Neural cell (in vitro differentiated cells): ENCODE measurements at regions not wholly inside any gene's neighbourhood (a gene's known extent, or its start where the extent isn't known, plus 50 kb on each side); places are given as distances from the start of the nearest gene placed in this dataset.

ENCODE experiments used
- H2AFZ ChIP-seq: fragments of 200-600, 300-800 bp; sonication (generic), shearing (Covaris generic); 2 replicates; pipeline ENCODE4 v1.6.0; 2014; ENCODE audit warnings: low read depth, mild to moderate bottlenecking, antibody characterized with exemption, low read length, moderate library complexity
- H3F3A ChIP-seq: fragments of 200-600 bp; shearing (Covaris generic); 2 replicates; pipeline ENCODE4 v1.6.1; 2016; ENCODE audit warnings: mild to moderate bottlenecking, moderate library complexity, mixed read lengths, antibody characterized with exemption, low read length; ENCODE audit not compliant: insufficient read depth, poor library complexity, severe bottlenecking
- H3K27ac ChIP-seq: fragments of 200-600, 300-800 bp; sonication (generic), shearing (Covaris generic); 2 replicates; pipeline ENCODE4 v1.5.1; 2014; ENCODE audit warnings: mild to moderate bottlenecking, low read length, moderate library complexity
- H3K27me3 ChIP-seq: fragments of 300-800, 200-600 bp; sonication (generic), shearing (Covaris generic); 2 replicates; pipeline ENCODE4 v1.6.0; 2014; ENCODE audit warnings: mild to moderate bottlenecking, low read depth, low read length, moderate library complexity; ENCODE audit not compliant: insufficient read depth
- H3K36me3 ChIP-seq: fragments of 300-800, 200-600 bp; sonication (generic), shearing (Covaris generic); 2 replicates; pipeline ENCODE4 v1.5.1; 2014; ENCODE audit warnings: mild to moderate bottlenecking, antibody characterized with exemption, low read length, moderate library complexity; ENCODE audit not compliant: insufficient read depth
- H3K4me2 ChIP-seq: fragments of 300-800, 200-600 bp; sonication (generic), shearing (Covaris generic); 2 replicates; pipeline ENCODE4 v1.6.0; 2014; ENCODE audit warnings: mild to moderate bottlenecking, low read length
- H3K4me3 ChIP-seq: fragments of 300-800, 200-600 bp; sonication (generic), shearing (Covaris generic); 2 replicates; pipeline ENCODE4 v1.5.1; 2014; ENCODE audit warnings: mild to moderate bottlenecking, low read length, moderate library complexity
- H3K79me2 ChIP-seq: fragments of 200-600 bp; shearing (Covaris generic); replicated peaks from 2 replicates; pipeline ENCODE4 v1.6.0; 2014; ENCODE audit warnings: mild to moderate bottlenecking, low read length, moderate library complexity; ENCODE audit not compliant: insufficient read depth
- H3K9ac ChIP-seq: fragments of 300-800, 200-600 bp; sonication (generic), shearing (Covaris generic); 2 replicates; pipeline ENCODE4 v1.6.1; 2016; ENCODE audit warnings: mild to moderate bottlenecking, low read length, mixed read lengths
- H3K9me2 ChIP-seq: fragments of 200-600 bp; shearing (Covaris generic); 2 replicates; pipeline ENCODE4 v1.6.1; 2016; ENCODE audit warnings: mild to moderate bottlenecking, low read length, mixed read lengths; ENCODE audit not compliant: insufficient read depth
- H3K9me3 ChIP-seq: fragments of 200-600, 300-800 bp; sonication (generic), shearing (Covaris generic); 2 replicates; pipeline ENCODE4 v1.6.1; 2016; ENCODE audit warnings: mild to moderate bottlenecking, mixed run types, low read length, moderate library complexity, mixed read lengths
- H4K20me1 ChIP-seq: fragments of 200-600 bp; shearing (Covaris generic); 2 replicates; pipeline ENCODE4 v1.6.1; 2016; ENCODE audit warnings: mild to moderate bottlenecking, mixed run types; ENCODE audit not compliant: insufficient read depth
- EP300 ChIP-seq: fragments of 450-650 bp; conservative IDR thresholded peaks from 2 replicates; pipeline ENCODE4 v1.6.1; 2014; ENCODE audit warnings: antibody characterized with exemption, mild to moderate bottlenecking, moderate library complexity; ENCODE audit not compliant: poor library complexity, severe bottlenecking
- EZH2 ChIP-seq: fragments of 200-600, 300-800 bp; shearing (Covaris generic), sonication (generic); IDR thresholded peaks from 2 replicates; pipeline ENCODE4 v1.6.1; 2014; ENCODE audit warnings: antibody characterized with exemption, low read length, borderline replicate concordance, mild to moderate bottlenecking; ENCODE audit not compliant: insufficient read depth, poor library complexity, severe bottlenecking
- MXI1 ChIP-seq: fragments of 450-650 bp; conservative IDR thresholded peaks from 2 replicates; pipeline ENCODE4 v1.6.1; 2014; ENCODE audit warnings: antibody characterized with exemption, mild to moderate bottlenecking; ENCODE audit not compliant: poor library complexity, severe bottlenecking
- POLR2AphosphoS5 ChIP-seq: IDR thresholded peaks from 2 replicates; pipeline ENCODE4 v1.6.1; 2012
- RAD21 ChIP-seq: fragments of 450-650 bp; conservative IDR thresholded peaks from 2 replicates; pipeline ENCODE4 v1.6.1; 2014; ENCODE audit warnings: antibody characterized with exemption, mild to moderate bottlenecking, moderate library complexity
- SMC3 ChIP-seq: fragments of 450-650 bp; conservative IDR thresholded peaks from 2 replicates; pipeline ENCODE4 v1.6.1; 2014; ENCODE audit warnings: antibody characterized with exemption, mild to moderate bottlenecking, moderate library complexity; ENCODE audit not compliant: poor library complexity
- TAF1 ChIP-seq: IDR thresholded peaks from 2 replicates; pipeline ENCODE4 v1.6.1; 2012; ENCODE audit warnings: low read depth
- TF ChIP-seq, protein P1 (sequence below): fragments of 450-650 bp; IDR thresholded peaks from 2 replicates; pipeline ENCODE4 v1.5.1; 2014; ENCODE audit warnings: antibody characterized with exemption, mild to moderate bottlenecking, moderate library complexity; ENCODE audit not compliant: poor library complexity, severe bottlenecking
- TF ChIP-seq, protein P2 (sequence below): IDR thresholded peaks from 2 replicates; pipeline ENCODE4 v1.6.1; 2012; ENCODE audit warnings: borderline replicate concordance

DNA sequence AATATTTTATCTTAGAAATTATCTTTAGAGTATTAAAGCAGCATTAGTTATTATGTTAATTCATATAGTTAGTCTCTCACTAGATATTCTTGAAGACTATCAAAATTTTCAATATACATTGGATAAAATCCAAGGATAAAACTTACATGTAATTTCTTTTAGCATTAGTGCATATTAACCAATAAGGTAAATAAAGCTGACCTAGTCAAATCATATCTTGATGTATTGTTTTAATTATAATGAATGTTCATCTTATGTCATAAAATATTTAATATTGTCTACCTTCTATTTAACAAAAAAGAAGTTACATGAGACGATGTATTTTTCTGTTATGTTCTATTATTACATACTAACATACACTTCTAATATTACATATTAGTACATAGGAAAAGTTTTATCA is 301.7 kb upstream of the DAB2 start:
- Histone ChIP-seq H3K9ac (no peak overlapping the region), H3K4me3 (no peak overlapping the region), H3K9me2 (no peaks in the 10 kb centered on the region), H3K4me2 (no peak overlapping the region), H3K36me3 (no peaks in the 10 kb centered on the region), H3K79me2 (no peaks in the 10 kb centered on the region), H4K20me1 (no peaks in the 10 kb centered on the region), H3F3A (no peaks in the 10 kb centered on the region), H3K27ac (no peak overlapping the region), H3K27me3 (no peaks in the 10 kb centered on the region), H3K9me3 (no peaks in the 10 kb centered on the region), H2AFZ (no peak overlapping the region)
- TF ChIP-seq RAD21: no peak
- no peak for TF ChIP-seq EP300
- TF ChIP-seq MXI1: no peak
- no peak for TF ChIP-seq EZH2
- TF ChIP-seq, protein P1, sequence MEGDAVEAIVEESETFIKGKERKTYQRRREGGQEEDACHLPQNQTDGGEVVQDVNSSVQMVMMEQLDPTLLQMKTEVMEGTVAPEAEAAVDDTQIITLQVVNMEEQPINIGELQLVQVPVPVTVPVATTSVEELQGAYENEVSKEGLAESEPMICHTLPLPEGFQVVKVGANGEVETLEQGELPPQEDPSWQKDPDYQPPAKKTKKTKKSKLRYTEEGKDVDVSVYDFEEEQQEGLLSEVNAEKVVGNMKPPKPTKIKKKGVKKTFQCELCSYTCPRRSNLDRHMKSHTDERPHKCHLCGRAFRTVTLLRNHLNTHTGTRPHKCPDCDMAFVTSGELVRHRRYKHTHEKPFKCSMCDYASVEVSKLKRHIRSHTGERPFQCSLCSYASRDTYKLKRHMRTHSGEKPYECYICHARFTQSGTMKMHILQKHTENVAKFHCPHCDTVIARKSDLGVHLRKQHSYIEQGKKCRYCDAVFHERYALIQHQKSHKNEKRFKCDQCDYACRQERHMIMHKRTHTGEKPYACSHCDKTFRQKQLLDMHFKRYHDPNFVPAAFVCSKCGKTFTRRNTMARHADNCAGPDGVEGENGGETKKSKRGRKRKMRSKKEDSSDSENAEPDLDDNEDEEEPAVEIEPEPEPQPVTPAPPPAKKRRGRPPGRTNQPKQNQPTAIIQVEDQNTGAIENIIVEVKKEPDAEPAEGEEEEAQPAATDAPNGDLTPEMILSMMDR: no peak
- TF ChIP-seq, protein P2, sequence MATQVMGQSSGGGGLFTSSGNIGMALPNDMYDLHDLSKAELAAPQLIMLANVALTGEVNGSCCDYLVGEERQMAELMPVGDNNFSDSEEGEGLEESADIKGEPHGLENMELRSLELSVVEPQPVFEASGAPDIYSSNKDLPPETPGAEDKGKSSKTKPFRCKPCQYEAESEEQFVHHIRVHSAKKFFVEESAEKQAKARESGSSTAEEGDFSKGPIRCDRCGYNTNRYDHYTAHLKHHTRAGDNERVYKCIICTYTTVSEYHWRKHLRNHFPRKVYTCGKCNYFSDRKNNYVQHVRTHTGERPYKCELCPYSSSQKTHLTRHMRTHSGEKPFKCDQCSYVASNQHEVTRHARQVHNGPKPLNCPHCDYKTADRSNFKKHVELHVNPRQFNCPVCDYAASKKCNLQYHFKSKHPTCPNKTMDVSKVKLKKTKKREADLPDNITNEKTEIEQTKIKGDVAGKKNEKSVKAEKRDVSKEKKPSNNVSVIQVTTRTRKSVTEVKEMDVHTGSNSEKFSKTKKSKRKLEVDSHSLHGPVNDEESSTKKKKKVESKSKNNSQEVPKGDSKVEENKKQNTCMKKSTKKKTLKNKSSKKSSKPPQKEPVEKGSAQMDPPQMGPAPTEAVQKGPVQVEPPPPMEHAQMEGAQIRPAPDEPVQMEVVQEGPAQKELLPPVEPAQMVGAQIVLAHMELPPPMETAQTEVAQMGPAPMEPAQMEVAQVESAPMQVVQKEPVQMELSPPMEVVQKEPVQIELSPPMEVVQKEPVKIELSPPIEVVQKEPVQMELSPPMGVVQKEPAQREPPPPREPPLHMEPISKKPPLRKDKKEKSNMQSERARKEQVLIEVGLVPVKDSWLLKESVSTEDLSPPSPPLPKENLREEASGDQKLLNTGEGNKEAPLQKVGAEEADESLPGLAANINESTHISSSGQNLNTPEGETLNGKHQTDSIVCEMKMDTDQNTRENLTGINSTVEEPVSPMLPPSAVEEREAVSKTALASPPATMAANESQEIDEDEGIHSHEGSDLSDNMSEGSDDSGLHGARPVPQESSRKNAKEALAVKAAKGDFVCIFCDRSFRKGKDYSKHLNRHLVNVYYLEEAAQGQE: no peak
- TF ChIP-seq POLR2AphosphoS5: no peak
- no peak for TF ChIP-seq SMC3
- no peak for TF ChIP-seq TAF1

DNA sequence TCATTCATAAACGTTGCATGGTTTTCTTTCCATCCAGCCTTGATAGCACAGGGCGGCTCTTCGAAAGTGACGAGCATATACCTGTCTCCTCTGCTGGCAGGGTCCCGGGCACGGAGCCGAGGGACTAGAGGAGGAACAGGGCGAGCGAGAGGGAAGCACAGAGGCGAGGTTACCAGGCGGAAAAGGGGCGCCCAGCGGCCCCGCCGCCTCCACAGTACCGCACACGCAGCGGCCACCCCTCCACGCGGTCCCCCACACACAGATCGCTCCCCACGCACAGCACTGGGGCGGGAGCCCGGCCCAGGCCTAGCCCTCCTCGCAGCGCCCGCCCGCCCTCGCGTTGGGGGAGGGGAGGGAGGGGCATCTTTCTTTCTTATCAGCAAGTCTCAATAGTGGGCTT is 296.6 kb upstream of the DAB2 start:
- no peak overlapping the region for H3K4me2 ChIP-seq
- no peak overlapping the region for H2AFZ ChIP-seq
- H3K9ac ChIP-seq: no peak overlapping the region
- no peaks in the 10 kb centered on the region for H4K20me1 ChIP-seq
- H3K9me3 ChIP-seq: no peaks in the 10 kb centered on the region
- H3K4me3 ChIP-seq: no peak overlapping the region
- no peaks in the 10 kb centered on the region for H3K9me2 ChIP-seq
- H3K27ac ChIP-seq: no peak overlapping the region
- no peaks in the 10 kb centered on the region for H3K79me2 ChIP-seq
- H3F3A ChIP-seq: no peaks in the 10 kb centered on the region
- no peaks in the 10 kb centered on the region for H3K36me3 ChIP-seq
- no peak for TF ChIP-seq EZH2
- TF ChIP-seq, protein P2: no peak
- TF ChIP-seq, protein P1: no peak
- no peak for TF ChIP-seq TAF1
- TF ChIP-seq POLR2AphosphoS5: no peak
- no peak for TF ChIP-seq SMC3
- TF ChIP-seq MXI1: no peak
- no peak for TF ChIP-seq EP300
- TF ChIP-seq RAD21: no peak
- no peaks in the 10 kb centered on the region for H3K27me3 ChIP-seq
